Activated T-cell treated with anti-CD3 and anti-CD28 coated beads for 4 hours (primary cell): ENCODE measurements at regions not wholly inside any gene's neighbourhood (a gene's known extent, or its start where the extent isn't known, plus 50 kb on each side); places are given as distances from the start of the nearest gene placed in this dataset.
A peak's percentile ranks its signal among the peaks of the same experiment; 100 is the strongest.

Source experiments
- DNase-seq: peaks from one replicate; pipeline ENCODE4 v3.0.0-alpha.2; 2020

- no peak for DNase-seq
Observed at GRCh38 chr2:177314722-177315264, 50.3 kb upstream of the NFE2L2 start.

- DNase-seq = no peak
Observed at GRCh38 chr2:177315364-177315763, 50.8 kb upstream of the NFE2L2 start.

GRCh38 chr2:177316756-177317155 is 52.2 kb upstream of the NFE2L2 start:
- DNase-seq = no peak

- no peak for DNase-seq
Observed at GRCh38 chr2:177317443-177317842, 52.9 kb upstream of the NFE2L2 start.

GRCh38 chr2:177317857-177318256 is 53.3 kb upstream of the NFE2L2 start:
- DNase-seq = no peak

GRCh38 chr2:177318613-177319012 is 54.1 kb upstream of the NFE2L2 start:
- no peak for DNase-seq

GRCh38 chr2:177320596-177320995 is 56.1 kb upstream of the NFE2L2 start:
- no peak for DNase-seq

- DNase-seq = no peak
Observed at GRCh38 chr2:177322801-177323261, 58.3 kb upstream of the NFE2L2 start.

- no peak for DNase-seq
Observed at GRCh38 chr2:177324797-177325196, 60.3 kb upstream of the NFE2L2 start.

- DNase-seq = no peak
Observed at GRCh38 chr2:177325554-177325953, 61.0 kb upstream of the NFE2L2 start.

- no peak for DNase-seq
Observed at GRCh38 chr2:177326005-177326404, 61.5 kb upstream of the NFE2L2 start.

GRCh38 chr2:177326591-177326990 is 62.1 kb upstream of the NFE2L2 start:
- DNase-seq = no peak

GRCh38 chr2:177327009-177327408 is 62.5 kb upstream of the NFE2L2 start:
- no peak for DNase-seq

GRCh38 chr2:177328056-177328455 is 63.5 kb upstream of the NFE2L2 start:
- no peak for DNase-seq

- no peak for DNase-seq
Observed at GRCh38 chr2:177329064-177329463, 63.5 kb upstream of the AGPS start.

- no peak for DNase-seq
Observed at GRCh38 chr2:177331466-177331997, 61.0 kb upstream of the AGPS start.

GRCh38 chr2:177332026-177332991 is 60.3 kb upstream of the AGPS start:
- peak; percentile 21 for DNase-seq

- DNase-seq = no peak
Observed at GRCh38 chr2:177332992-177333388, 59.6 kb upstream of the AGPS start.

- no peak for DNase-seq
Observed at GRCh38 chr2:177334940-177335543, 57.5 kb upstream of the AGPS start.

- no peak for DNase-seq
Observed at GRCh38 chr2:177335917-177336450, 56.6 kb upstream of the AGPS start.

GRCh38 chr2:177338177-177338721 is 54.3 kb upstream of the AGPS start:
- DNase-seq = no peak

- DNase-seq = no peak
Observed at GRCh38 chr2:177340158-177340557, 52.4 kb upstream of the AGPS start.

GRCh38 chr2:177342736-177343135 is 49.8 kb upstream of the AGPS start:
- no peak for DNase-seq
